GM21528 (cell line): ENCODE measurements at regions not wholly inside any gene's neighbourhood (a gene's known extent, or its start where the extent isn't known, plus 50 kb on each side); places are given as distances from the start of the nearest gene placed in this dataset.

Experiments
- ATAC-seq: cut with Tn5 transposase; IDR thresholded peaks from one replicate; pipeline ENCODE4 v1.9.1; 2021; ENCODE audit warnings: mild to moderate bottlenecking, moderate library complexity; ENCODE audit not compliant: unreplicated experiment, low FRiP score

GRCh38 chrY:19365321-19365720 is 379.2 kb downstream of the KDM5D start:
- ATAC-seq = no peak

- ATAC-seq = peak; percentile 64
Observed at GRCh38 chrY:19357249-19357648, 387.3 kb downstream of the KDM5D start.

- ATAC-seq = peak; percentile 89
Observed at GRCh38 chrY:19356735-19357134, 387.8 kb downstream of the KDM5D start.

- ATAC-seq = no peak
Observed at GRCh38 chrY:19354857-19355173, 389.7 kb downstream of the KDM5D start.

- no peak for ATAC-seq
Observed at GRCh38 chrY:19354061-19354856, 390.3 kb downstream of the KDM5D start.

GRCh38 chrY:19351616-19352015 is 392.9 kb downstream of the KDM5D start:
- ATAC-seq = no peak

GRCh38 chrY:19321701-19322100 is 422.8 kb downstream of the KDM5D start:
- ATAC-seq = no peak

- ATAC-seq = no peak
Observed at GRCh38 chrY:19319135-19319534, 425.4 kb downstream of the KDM5D start.

GRCh38 chrY:19317271-19317987 is 427.1 kb downstream of the KDM5D start:
- no peak for ATAC-seq

GRCh38 chrY:19307627-19308026 is 436.9 kb downstream of the KDM5D start:
- ATAC-seq = no peak

- ATAC-seq = no peak
Observed at GRCh38 chrY:19303136-19303535, 441.4 kb downstream of the KDM5D start.

GRCh38 chrY:19290925-19291324 is 453.6 kb downstream of the KDM5D start:
- ATAC-seq = no peak

GRCh38 chrY:19274076-19274475 is 470.4 kb downstream of the KDM5D start:
- ATAC-seq = no peak

GRCh38 chrY:19268331-19268730 is 476.2 kb downstream of the KDM5D start:
- no peak for ATAC-seq

GRCh38 chrY:19265404-19265803 is 479.1 kb downstream of the KDM5D start:
- no peak for ATAC-seq

GRCh38 chrY:19262310-19262709 is 482.2 kb downstream of the KDM5D start:
- no peak for ATAC-seq

- no peak for ATAC-seq
Observed at GRCh38 chrY:19232276-19232994, 458.9 kb upstream of the HSFY2 start.

GRCh38 chrY:19220784-19221183 is 447.2 kb upstream of the HSFY2 start:
- no peak for ATAC-seq

GRCh38 chrY:19208915-19209314 is 435.4 kb upstream of the HSFY2 start:
- no peak for ATAC-seq

- ATAC-seq = no peak
Observed at GRCh38 chrY:19207048-19207447, 433.5 kb upstream of the HSFY2 start.

- no peak for ATAC-seq
Observed at GRCh38 chrY:19180824-19181223, 407.3 kb upstream of the HSFY2 start.

GRCh38 chrY:19168202-19168565 is 394.6 kb upstream of the HSFY2 start:
- ATAC-seq = no peak
